Activated CD4-positive, alpha-beta T cell treated with anti-CD3 and anti-CD28 coated beads, Interleukin-2, Interleukin-4, amounts not matched to agents 100 ng/mL and 50 ng/mL, durations not matched to agents 16 hours and 8 hours (primary cell): ENCODE measurements at regions not wholly inside any gene's neighbourhood (a gene's known extent, or its start where the extent isn't known, plus 50 kb on each side); places are given as distances from the start of the nearest gene placed in this dataset.
"Not testable (repeated sequence)": the region's sequence is repeated elsewhere in the genome, so short reads cannot be mapped to it uniquely, and the experiment has no call there.

Source experiments
- DNase-seq: peaks from one replicate; pipeline ENCODE4 v3.0.0-alpha.2; 2020; ENCODE audit warnings: low spot score

DNA sequence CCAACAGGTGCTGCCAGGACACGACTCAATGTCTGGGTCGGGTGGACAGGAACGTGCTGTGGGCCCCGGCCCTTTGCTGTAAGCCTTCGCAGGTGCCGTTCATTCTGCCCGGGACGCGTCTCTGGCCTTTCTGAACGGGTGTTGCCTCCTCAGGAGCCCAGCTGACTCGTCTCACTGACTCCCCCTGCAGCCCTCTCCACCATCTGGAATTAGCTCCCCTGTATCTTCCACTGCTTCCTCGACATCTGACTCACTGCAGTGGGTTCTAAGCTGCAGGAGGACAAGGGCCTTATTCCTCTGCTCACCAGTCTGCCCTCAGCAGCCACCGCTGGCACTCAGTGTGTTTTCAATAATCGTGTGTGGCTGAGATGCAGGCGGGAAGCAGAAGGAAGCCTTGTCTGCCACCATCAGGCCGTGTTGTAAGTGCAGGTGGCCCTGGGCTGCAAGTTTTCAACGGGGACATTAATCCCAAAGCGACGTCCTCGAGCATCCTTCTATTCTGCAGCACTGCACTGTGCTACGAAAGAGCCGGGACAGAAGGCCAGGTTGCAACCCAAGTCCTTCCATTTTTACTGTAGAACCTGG, 256.2 kb downstream of the FOXL1 start:
- DNase-seq: no peak

DNA sequence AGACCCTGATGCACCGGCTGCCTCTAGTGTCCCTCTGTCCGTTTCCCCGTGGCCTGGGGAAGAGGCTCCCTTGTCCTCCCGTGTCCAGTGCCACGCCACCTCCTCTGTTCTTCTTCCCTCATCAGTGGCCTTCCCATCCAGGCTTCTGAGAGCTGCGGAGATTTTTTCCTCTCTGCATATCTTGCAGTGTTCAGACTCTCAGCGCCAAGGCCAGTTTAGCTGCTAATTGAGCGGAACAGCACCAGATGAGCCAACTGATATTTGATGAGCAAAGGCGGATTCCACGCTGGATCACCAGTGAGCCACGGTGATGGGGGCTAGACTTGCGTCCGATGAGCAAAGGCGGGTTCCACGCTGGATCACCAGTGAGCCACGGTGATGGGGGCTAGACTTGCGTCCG, 257.6 kb downstream of the FOXL1 start:
- no peak for DNase-seq

DNA sequence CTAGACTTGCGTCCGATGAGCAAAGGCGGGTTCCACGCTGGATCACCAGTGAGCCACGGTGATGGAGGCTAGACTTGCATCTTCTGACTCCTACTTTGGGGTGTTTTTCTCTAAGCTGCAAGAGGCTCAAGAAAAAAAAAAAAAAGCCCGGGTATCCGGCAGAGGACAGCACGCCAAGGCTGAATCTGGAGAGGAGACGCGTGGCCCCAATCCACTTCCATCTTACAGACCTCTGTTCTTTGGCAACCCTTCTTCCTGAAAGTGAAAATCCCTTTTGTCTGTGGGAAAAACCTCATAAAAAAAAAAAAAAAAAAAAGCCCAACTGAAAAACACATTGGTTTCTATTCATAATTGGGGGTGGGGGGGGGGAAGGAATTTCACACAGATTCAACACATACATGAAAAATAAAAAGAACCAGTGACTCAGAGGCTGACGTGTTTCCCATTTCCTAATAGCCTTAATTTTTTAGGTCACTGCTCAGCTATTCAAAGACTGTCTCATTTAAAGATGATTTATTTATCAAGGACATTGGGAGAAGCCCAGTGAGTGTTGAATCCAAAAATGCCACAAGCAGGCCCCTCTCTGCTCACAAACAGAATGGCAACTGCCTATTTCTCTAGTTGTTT, 258.3 kb downstream of the FOXL1 start:
- no peak for DNase-seq

DNA sequence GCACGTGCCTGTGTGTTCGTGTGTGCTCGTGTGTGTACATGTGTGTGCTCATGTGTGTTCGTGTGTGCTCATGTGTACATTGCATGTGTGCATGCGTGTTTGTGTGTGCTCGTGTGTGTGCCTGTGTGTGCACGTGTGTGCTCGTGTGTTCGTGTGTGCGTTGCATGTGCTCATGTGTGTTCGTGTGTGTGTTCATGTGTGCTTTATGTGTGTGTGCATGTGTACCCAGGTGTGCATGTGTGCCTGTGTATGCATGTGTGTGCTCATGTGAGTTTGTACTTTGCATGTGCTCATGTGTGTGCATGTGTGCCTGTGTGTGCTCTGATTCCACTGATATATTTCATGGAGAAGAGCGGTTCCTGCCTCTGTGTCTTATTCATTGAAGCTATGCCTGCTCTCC, 265.5 kb downstream of the FOXL1 start:
- DNase-seq: no peak

DNA sequence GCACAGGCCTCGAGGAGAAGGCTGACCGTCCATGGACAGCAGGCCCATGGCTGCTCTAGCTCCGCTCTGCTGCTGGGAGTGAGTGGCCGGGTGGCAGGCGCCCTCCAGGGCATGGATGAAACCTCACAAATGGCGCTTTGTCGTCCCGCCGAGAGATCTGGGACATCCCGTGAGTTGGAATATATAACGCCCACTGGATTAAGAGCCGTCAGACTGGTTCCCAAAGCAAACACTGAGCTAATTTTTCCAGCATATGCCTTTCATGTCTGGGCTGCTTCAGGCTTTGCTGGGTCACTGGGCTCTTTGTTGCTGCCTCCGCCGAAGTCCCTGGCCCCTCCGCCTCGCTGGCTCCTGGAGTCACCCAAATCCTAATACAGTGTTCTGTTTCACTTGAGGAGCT, 266.3 kb downstream of the FOXL1 start:
- DNase-seq: no peak

DNA sequence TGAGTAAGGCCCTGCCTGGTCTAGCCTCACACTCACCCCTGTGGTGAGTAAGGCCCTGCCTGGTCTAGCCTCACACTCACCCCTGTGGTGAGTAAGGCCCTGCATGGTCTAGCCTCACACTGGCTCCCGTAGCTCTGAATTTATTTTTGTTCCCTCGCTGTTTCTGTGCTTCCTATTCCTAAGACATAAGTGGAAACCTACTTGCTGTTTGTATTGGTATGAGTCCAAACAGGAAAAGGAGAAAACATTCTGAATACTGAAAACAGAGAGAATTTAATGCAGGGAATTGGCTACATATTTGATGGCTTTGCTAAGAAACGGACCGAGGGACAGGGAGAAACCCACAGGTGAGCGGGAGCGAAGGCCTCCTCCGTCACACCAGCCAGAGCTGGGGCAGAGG, 267.8 kb downstream of the FOXL1 start:
- no peak for DNase-seq

DNA sequence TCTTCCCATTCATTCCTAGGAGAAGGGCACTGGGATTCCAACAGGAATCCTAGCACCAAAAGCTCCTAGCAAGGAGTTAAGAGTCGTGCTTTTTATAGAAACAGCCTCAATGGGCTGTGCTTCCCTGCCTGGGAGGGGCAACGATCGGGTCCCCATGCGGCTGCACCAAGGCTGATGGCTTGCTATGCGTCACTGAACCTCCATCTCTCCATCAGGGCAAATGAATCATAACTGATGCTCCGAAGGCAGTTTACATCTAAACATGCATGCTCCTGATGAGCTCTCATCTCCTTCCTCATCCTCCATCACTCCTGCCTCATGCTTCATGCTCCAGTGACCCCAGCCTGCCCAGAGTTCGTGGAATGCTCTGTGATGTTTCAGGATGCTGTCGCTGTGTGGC, 270.5 kb downstream of the FOXL1 start:
- no peak for DNase-seq

DNA sequence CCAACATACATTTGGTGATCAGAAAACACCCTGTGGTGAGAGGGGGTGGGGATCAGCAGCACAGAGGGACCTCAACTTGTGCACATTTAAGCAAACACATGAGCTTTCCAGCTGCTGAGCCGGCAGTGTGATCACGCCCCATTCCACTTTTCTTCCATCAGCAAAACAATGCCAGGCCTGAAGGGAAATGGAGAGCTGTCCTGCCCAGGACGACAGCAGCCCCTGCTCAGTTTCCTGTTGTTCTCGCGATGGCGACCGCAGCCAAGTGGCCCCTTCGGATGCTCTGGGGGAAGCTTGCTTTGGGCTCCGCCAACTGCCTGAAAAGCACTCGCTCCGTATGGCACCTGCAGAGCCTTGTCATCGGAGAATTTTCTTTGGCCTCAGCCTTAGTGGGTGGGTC, 272.3 kb downstream of the FOXL1 start:
- DNase-seq: no peak

DNA sequence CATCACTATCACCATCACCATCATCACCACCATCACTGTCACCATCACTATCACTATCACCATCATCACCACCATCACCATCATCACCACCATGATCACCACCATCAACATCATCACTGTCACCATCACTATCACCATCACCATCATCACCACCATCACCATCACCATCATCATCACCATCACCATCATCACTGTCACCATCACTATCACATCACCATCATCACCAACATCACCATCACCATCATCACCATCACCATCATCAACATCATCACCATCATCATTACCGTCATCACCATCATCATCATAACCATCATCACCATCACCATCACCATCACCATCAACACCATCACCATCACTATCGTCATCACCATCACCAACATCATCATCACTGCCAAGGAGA, 273.8 kb downstream of the FOXL1 start:
- no peak for DNase-seq

DNA sequence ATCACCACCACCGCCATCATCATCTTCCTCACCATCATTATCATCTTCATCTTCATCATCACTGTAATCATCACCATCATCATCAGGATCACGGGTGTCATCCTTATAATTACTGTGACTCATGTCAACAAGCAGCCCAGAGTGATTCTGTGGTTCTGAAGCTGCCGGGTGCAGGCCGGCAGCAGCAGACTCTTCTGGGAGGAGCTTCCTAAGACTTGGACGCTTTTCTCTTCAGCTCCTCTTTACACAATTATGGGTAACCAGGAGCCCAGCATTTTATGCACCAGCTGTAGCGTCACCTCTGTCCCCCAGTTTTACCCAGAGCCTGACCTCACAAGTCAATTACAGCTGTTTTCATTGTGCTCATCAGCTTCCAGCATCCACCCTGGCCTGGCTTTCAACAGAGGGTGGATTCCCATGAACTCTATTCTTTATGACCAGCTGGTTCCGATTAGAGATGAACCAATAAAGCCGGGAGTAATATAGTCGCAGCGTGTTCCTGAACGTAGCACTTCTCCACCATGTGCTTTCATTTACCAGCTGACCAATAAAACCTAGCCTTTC, 275.8 kb downstream of the FOXL1 start:
- no peak for DNase-seq

DNA sequence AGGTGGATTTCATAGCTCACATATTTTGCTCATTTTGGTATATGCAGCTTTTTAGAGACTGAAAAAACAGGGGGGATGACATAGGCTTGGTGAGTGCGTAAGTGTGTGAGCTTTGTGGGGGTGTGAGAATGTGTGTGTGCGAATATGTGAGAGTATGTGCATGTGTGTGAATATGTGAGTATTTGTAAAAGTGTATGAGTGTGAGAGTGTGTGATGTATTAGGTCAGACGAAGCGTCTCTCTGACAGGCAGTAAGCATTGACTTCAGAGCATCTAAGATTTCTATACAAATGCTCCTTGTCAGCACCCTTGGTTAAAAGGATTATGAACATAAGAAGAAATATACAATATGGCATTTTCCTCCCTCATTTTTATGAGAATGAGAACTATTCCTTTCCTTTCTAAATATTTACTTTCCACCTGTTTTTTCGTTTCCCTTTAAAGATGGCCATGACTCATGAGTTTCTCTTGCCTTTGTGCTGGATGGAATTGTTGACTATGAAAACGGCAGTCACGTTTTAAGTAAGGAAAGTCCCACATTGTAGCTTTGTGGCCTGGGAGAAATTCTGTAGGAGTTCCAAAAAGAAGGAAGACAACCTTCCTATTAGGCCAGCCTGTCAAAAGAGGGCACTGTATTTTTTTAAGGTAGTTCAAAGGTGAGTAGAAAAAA, 276.4 kb downstream of the FOXL1 start:
- DNase-seq: no peak

DNA sequence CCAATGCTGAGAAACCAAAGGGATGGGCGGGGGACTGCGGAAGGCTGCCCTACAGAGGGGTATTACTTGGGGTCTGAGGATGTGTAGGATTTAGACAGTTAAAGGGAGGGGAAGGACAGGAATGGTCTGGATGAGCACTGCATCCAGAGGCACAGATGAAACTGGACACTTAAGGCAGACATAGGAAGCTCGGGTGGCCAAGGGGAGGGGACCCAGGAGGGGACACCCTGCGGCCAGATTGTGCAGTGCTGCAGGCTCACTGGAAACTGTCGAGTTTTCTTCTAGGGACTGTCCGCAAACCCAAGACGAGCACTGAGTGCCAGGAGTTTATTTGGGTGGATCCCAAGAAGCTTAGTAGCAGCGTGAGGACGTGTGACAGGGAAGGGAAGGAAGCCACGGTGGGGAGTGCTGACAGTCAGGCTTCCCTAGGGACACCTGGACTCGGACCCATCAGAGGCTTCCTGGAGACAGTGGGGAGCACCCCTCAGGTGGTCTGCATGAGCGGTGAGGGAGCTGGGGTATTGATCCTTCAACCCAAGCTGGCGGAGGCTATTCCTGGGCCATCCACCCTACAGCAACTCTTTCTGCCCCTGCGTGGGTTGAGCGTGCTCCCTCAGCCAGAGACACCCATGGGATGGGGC, 278.7 kb downstream of the FOXL1 start:
- DNase-seq: no peak

DNA sequence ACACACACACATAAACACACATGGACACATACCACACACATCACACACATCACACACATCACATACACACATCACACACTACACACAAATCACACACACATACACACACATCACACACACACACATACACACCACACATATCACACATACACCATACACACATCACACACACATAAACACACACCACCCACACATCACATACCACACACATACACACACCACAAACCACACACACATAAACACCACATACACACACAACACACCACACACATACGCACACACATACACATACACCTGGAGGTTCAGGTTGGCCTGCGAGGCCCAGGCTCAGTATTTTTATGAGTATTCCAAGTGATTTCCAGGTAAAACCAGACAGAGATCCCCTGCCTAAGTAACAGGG, 279.5 kb downstream of the FOXL1 start:
- DNase-seq: no peak

DNA sequence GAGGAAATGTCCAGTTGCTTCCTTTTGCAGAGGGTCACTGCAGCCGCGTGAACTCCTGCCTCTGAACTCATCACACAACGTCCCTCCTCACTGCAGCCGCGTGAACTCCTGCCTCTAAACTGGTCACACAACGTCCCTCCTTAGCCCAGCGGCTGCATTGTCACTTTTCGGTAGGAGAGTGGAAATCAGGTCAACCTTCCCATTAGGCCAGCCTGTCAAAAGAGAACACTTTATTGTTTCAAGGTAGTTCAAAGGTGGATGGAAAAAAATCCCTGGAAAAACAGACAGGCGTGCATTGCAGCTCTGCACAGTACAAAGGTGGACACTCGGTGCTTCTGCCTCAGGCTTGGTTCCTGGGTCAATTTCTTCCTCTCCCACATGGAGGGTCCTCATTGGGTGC, 280.2 kb downstream of the FOXL1 start:
- DNase-seq: no peak

DNA sequence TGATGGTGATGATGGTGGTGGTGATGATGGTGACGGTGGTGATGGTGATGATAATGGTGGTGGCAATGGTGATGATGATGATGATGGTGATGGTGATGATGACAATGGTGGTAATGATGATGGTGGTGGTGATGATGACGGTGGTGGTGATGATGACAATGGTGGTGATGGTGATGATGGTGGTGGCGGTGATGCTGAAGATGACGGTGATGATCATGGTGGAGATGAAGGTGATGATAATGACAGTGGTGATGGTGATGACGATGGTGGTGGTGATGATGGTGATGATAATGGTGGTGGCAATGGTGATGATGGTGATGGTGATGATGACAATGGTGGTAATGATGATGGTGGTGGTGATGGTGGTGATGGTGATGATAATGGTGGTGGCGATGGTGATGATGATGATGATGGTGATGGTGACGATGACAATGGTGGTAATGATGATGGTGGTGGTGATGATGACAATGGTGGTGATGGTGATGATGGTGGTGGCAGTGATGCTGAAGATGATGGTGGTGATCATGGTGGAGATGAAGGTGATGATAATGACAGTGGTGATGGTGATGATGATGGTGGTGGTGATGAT, 283.0 kb downstream of the FOXL1 start:
- not testable (repeated sequence) for DNase-seq

DNA sequence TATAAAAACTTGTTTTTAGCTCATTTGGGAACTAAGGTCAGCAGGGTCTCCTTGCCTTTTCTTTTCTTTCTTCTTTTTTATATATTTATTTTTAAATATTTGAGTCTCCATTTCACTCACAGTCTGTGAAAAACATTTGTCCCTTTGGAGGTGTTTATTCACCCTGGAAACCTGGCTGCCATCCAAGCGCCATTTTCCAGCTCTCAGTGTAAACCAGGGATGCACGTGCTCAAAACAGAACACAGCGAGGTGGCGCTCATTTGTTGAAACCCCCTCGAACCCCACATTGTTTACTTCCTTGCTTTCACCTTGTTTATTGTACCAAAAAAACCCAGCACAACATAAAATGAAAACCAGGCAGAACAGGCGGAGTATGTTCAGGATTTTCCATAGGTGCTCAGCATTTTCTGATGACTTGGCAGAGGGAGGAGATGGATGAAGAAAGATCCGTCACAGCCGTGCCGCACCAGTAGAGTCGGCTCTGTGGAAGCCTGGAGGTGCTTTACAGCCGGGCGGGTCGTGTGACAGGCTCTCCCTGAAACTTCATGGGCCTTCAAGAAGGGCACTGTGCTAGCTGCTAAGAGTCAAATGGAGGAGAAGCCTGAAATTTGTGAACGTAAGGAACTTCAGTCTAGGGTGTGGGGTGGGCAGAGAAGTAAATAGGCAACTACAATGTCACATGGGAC, 284.4 kb downstream of the FOXL1 start:
- DNase-seq: no peak

DNA sequence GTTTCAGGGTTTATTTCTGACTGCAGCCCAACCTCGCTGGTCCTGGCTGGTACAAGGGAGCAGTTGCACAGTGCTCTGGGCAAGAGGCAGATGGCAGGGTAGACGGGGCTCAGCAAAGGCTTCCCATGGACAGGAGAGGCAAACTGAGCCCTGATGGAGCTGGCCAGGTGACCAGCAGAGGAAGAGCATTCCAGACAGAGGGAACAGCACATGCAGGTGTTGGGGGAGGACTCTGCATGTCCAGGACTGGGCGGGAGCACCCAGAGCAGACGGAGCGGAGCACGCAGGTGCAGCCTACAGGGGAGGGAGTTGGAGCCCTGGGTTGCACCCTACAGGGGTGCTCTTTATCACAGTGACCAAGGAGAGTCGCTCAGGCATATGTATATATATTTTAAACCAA, 285.3 kb downstream of the FOXL1 start:
- DNase-seq: no peak

DNA sequence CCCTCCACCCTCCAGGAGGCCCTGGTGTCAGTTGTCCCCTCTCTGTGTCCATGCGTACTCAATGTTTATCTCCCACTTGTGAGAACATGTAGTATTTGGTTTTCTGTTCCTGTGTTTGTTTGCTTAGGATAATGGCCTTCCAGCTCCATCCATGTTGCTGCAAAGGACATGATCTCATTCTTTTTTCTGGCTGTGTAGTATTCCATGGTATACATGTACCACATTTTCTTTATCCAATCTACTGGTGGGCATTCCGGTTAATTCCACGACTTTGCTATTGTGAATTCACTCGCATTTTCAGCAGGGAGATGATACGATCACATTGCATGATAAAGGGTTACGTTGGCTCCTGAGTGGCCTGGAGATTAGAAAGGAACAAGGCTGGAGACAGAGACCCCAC, 286.2 kb downstream of the FOXL1 start:
- DNase-seq: no peak

DNA sequence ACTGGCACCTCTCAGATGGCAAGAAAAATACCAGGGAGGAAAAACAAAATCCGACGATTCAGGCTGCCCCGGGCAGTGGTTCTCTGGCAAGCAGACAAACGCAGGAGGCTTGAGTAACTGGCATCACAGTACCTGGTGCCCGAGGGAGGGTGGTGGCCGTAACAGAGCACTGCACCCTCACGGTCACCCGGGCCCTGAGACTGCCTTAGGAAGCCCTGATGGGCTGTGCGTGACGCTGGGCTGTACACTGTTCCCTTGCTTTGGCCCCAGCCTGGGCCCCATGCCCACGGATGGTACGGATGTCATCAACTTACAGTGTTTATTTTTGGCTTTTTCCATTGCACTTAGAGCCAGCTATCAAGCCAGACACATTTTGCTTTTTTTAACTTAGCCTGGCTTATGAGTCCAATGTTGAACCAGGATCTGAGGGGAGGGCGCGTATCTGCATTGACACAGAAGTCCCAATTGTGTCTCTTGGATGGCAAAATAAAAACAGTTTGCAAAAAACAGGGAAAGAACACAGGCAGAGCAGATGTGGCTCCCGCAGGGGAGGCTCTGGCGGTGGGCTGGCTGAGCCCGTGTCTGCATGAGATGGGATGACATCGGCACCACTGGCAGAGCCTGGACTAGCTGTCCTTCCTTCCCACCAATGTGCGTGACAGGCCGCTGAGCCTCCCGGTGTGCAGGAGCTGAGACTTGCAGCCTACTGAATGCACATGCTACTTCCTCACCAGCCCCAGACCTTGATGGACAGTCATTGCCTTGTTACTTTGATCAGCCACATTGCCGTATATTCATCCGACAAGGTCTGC, 287.7 kb downstream of the FOXL1 start:
- DNase-seq: no peak

DNA sequence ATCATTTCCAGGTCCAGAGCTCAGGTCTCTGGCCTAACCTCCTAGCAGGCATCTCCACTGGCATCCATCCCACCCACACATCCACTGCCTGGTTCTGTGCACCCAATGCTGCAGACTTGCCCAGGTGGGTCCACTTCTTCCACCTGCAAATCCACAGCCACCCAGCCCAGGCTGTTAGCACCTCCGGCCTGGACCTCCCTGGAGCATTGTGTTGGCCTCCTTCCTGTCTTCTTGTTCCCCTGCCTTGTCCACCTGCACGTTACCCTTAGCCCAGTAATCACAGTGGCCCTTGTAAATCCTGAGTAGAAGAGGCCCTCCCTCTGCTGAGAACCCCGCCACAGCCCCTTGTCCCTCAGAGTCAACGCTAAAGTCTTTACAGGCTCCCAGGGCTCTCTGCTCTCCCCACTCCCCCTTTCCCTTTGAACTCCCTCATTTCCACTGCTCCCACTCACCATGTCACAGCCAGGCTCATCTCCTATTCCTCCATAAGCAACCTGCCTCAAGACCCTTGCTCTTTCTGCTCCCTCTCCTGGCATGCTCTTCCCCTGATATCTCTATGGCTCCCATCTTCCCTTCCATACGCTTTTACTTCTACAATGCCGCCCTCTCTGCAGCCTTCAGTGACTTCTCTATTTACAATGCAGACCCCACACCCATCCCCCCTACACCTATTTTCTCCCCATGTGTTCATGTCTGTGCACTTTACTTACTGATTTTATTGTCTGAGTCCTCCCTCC, 288.8 kb downstream of the FOXL1 start:
- DNase-seq: no peak

DNA sequence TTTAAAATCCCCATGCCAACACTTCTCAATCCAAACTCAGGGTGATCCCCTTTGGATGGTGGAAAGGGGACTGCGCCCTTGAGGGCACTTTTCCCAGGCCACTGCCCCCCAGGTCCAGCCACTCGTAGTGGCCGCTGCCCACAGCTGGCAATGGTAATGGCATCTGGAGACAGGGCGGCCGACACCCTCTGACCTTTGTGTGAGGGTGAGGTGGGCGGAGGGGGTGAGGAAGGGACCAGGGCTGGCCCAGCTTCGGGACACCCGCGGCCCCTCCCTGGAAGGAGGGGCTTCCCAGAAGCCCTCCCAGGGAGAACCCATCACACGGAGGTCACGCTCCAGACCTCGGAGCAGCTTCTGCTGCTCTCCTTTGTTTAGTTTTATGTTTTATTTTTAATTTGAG, 289.7 kb downstream of the FOXL1 start:
- DNase-seq: no peak
